Activated naive CD4-positive, alpha-beta T cell treated with anti-CD3 and anti-CD28 coated beads, Interleukin-2, amount 50 U/mL, for 72 hours (primary cell): ENCODE measurements at regions not wholly inside any gene's neighbourhood (a gene's known extent, or its start where the extent isn't known, plus 50 kb on each side); places are given as distances from the start of the nearest gene placed in this dataset.
"Not testable (repeated sequence)": the region's sequence is repeated elsewhere in the genome, so short reads cannot be mapped to it uniquely, and the experiment has no call there.

Experiments
- ATAC-seq, 2 donors: fragments of 150-1000 bp; cut with Tn5 transposase; 2 replicates each; pipeline ENCODE4 v1.10.0; 2021; ENCODE audit warnings: mild to moderate bottlenecking in 2 of 2, moderate library complexity in 2 of 2
- DNase-seq, 2 donors: peaks; one replicate each; pipeline ENCODE4 v3.0.0; 2021 to 2022; ENCODE audit warnings: low spot score in 2 of 2
- H3K27ac Mint-ChIP-seq, 2 donors: one replicate each; pipeline ENCODE4 v1.8.0; 2022; ENCODE audit warnings: mild to moderate bottlenecking in 2 of 2, mixed read lengths in 2 of 2
- H3K36me3 Mint-ChIP-seq, 2 donors: one replicate each; pipeline ENCODE4 v1.8.0; 2022; ENCODE audit warnings: mixed read lengths in 2 of 2
- H3K9me3 Mint-ChIP-seq, 2 donors: one replicate each; pipeline ENCODE4 v1.8.0; 2022; ENCODE audit warnings: mixed read lengths in 2 of 2

DNA sequence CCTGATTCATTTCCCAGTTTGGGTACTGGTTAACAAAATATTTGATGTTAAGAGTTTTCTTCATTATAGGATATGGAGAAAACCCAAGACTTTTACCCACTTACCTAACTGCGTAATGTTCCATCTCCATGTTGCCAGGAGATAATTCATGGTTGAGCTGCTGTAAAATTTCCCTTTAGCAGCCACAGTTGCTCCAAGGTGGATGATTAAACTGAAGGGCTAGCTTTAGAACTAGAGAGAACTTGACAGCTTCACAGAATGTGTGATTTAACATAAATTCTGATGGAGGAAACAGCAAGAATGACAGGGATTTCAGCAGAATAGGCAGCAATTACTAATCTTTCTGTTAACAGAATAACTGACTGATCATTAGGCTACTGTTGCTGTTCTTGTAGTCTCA lies 236.1 kb downstream of the MEF2C start:
- H3K36me3 Mint-ChIP-seq, result no peaks in the 10 kb centered on the region
- ATAC-seq (no peak), DNase-seq (no peak)
- no peaks in the 10 kb centered on the region for H3K9me3 Mint-ChIP-seq
- H3K27ac Mint-ChIP-seq, result no peak overlapping the region

GRCh38 chr5:88644676-88645075 lies 238.3 kb downstream of the MEF2C start:
- ATAC-seq, result no peak
- Mint-ChIP-seq H3K9me3 (no peaks in the 10 kb centered on the region), H3K36me3 (no peaks in the 10 kb centered on the region), H3K27ac (no peak overlapping the region)
- no peak for DNase-seq

- DNase-seq (no peak), ATAC-seq (no peak)
- Mint-ChIP-seq H3K9me3 (no peaks in the 10 kb centered on the region), H3K36me3 (no peaks in the 10 kb centered on the region), H3K27ac (no peak overlapping the region)
Measured at GRCh38 chr5:88643315-88643714, 239.7 kb downstream of the MEF2C start.

- ATAC-seq, result no peak
- no peaks in the 10 kb centered on the region for H3K36me3 Mint-ChIP-seq
- H3K27ac Mint-ChIP-seq, result no peak overlapping the region
- no peak for DNase-seq
- H3K9me3 Mint-ChIP-seq, result no peaks in the 10 kb centered on the region
Measured at GRCh38 chr5:88634014-88634413, 249.0 kb downstream of the MEF2C start.

- peaks cover 0 to 21% of the 10 kb centered on the region in 2 donors for H3K36me3 Mint-ChIP-seq
- DNase-seq, H3K27ac Mint-ChIP-seq, ATAC-seq: not testable (repeated sequence)
- H3K9me3 Mint-ChIP-seq, result peaks cover 11 to 18% of the 10 kb centered on the region in 2 donors
Measured at GRCh38 chr5:88622890-88623289, 260.1 kb downstream of the MEF2C start.

DNA sequence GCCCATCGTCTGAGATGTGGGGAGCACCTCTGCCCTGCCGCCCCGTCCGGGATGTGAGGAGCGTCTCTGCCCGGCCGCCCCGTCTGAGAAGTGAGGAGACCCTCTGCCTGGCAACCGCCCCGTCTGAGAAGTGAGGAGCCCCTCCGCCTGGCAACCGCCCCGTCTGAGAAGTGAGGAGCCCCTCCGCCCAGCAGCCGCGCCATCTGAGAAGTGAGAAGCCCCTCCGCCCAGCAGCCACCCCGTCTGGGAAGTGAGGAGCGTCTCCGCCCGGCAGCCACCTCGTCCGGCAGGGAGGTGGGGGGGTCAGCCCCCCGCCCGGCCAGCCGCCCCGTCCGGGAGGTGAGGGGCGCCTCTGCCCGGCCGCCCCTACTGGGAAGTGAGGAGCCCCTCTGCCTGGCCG lies 267.2 kb downstream of the MEF2C start:
- H3K36me3 Mint-ChIP-seq, ATAC-seq, DNase-seq, H3K27ac Mint-ChIP-seq: not testable (repeated sequence)
- peaks cover 6 to 17% of the 10 kb centered on the region in 2 donors for H3K9me3 Mint-ChIP-seq

GRCh38 chr5:88613051-88613450 lies 269.9 kb downstream of the MEF2C start:
- Mint-ChIP-seq H3K9me3 (peaks cover 0 to 7% of the 10 kb centered on the region in 2 donors), H3K36me3 (no peaks in the 10 kb centered on the region), H3K27ac (no peak overlapping the region)
- ATAC-seq (no peak), DNase-seq (no peak)

DNA sequence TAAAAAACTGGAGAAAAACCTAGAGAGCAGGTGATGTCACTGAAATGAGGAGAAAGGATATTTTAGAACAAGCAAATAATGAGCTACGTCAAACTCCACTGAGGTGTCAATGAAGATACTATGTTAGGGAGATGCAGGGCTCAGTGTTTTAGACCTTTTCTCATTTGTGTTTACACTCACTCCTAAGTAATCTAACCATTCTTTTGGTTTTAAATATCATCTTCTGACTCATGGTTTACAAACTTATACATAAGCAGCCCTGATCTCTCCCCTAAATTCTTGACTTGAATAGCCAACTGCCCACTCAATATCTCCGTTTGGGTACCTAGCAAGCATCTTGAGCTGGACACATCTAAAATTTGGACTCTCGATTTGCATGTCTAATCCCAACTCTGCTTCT lies 272.4 kb downstream of the MEF2C start:
- no peaks in the 10 kb centered on the region for H3K36me3 Mint-ChIP-seq
- no peak for ATAC-seq
- H3K27ac Mint-ChIP-seq, result no peak overlapping the region
- DNase-seq, result no peak
- H3K9me3 Mint-ChIP-seq, result no peaks in the 10 kb centered on the region

GRCh38 chr5:88607492-88607891 lies 275.5 kb downstream of the MEF2C start:
- no peaks in the 10 kb centered on the region for H3K9me3 Mint-ChIP-seq
- H3K27ac Mint-ChIP-seq, result no peak overlapping the region
- no peak for DNase-seq
- no peaks in the 10 kb centered on the region for H3K36me3 Mint-ChIP-seq
- ATAC-seq, result no peak

GRCh38 chr5:88606626-88607025 lies 276.4 kb downstream of the MEF2C start:
- H3K27ac Mint-ChIP-seq, result no peak overlapping the region
- no peak for ATAC-seq
- DNase-seq, result no peak
- H3K36me3 Mint-ChIP-seq, result no peaks in the 10 kb centered on the region
- no peaks in the 10 kb centered on the region for H3K9me3 Mint-ChIP-seq

GRCh38 chr5:88606173-88606572 lies 276.8 kb downstream of the MEF2C start:
- peaks cover 2% of the 10 kb centered on the region in 2 donors for H3K9me3 Mint-ChIP-seq
- H3K36me3 Mint-ChIP-seq, result no peaks in the 10 kb centered on the region
- no peak for ATAC-seq
- no peak overlapping the region for H3K27ac Mint-ChIP-seq
- no peak for DNase-seq

DNA sequence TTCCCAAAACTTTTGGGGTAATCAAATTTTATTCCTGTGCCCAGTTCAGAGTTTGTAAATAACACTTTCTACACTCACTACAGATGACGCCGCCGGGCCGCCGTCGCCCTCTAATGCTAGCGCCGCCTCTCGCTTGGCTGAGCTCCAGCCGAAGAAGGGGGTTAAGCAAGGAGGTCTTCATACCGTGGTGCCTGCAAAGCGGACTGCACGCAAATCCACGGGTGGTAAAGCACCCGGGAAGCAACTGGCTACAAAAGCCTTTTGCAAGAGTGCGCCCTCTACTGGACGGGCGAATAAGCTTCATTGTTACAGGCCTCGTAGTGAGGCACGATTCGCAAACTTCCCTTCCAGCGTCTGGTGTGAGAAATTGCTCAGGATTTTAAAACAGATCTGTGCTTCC lies 280.4 kb downstream of the MEF2C start:
- H3K9me3 Mint-ChIP-seq, result peaks cover 5 to 6% of the 10 kb centered on the region in 2 donors
- H3K36me3 Mint-ChIP-seq, result no peaks in the 10 kb centered on the region
- ATAC-seq (no peak), DNase-seq (peak in 1 of 2 donors; percentile 46)
- no peak overlapping the region for H3K27ac Mint-ChIP-seq

DNA sequence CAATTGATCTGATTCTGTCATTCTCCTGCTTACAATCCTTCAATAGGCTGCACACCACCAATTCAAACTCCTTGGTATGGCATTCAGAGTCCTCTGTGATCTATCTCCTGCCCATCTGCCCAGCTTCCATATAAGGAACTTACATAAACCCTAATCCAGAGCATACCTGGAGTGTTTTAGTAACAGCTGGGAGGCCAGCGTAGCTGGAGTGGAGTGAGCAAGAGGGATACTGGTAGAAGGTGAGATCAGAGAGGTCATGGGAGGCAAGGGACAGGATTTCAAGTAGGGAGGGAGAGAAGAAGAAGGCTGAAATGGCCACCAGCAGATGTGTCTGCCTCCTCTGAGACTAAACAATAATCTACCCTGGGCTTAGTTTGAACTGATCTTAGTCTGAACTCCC lies 288.5 kb downstream of the MEF2C start:
- Mint-ChIP-seq H3K27ac (no peak overlapping the region), H3K36me3 (peaks cover 0 to 1% of the 10 kb centered on the region in 2 donors), H3K9me3 (peaks cover 3 to 8% of the 10 kb centered on the region in 2 donors)
- ATAC-seq, result no peak
- DNase-seq, result no peak

GRCh38 chr5:88588609-88589008 lies 294.4 kb downstream of the MEF2C start:
- DNase-seq (no peak), ATAC-seq (no peak)
- H3K36me3 Mint-ChIP-seq, result peaks cover 6 to 23% of the 10 kb centered on the region in 2 donors
- peaks cover 20 to 24% of the 10 kb centered on the region in 2 donors for H3K9me3 Mint-ChIP-seq
- no peak overlapping the region for H3K27ac Mint-ChIP-seq

- no peak for ATAC-seq
- Mint-ChIP-seq H3K27ac (no peak overlapping the region), H3K36me3 (peaks cover under 1 to 12% of the 10 kb centered on the region in 2 donors), H3K9me3 (peaks cover 10 to 13% of the 10 kb centered on the region in 2 donors)
- no peak for DNase-seq
Measured at GRCh38 chr5:88583471-88583870, 299.5 kb downstream of the MEF2C start.

- no peaks in the 10 kb centered on the region for H3K9me3 Mint-ChIP-seq
- ATAC-seq (no peak), DNase-seq (no peak)
- no peaks in the 10 kb centered on the region for H3K36me3 Mint-ChIP-seq
- no peak overlapping the region for H3K27ac Mint-ChIP-seq
Measured at GRCh38 chr5:88558366-88558765, 289.7 kb upstream of the TMEM161B start.

DNA sequence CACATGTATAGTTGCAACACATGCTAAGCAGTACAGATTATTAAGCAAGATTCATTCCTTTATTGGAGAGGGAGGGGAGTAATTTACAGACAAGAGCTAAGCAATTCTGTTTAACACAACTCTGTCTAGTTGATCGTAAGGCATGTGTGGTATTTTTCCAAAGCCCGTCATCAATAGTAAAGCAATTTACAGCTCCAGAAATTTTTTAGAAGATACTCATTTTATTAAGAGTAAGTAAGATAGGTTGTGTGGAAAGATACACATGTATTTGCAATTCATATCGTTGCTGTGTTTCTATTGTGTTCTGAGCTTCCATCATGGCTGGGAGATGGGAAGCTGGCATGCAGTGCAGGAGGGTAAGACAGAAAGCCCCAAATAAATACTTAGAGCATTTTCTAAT lies 289.2 kb upstream of the TMEM161B start:
- DNase-seq, result no peak
- H3K27ac Mint-ChIP-seq, result no peak overlapping the region
- no peak for ATAC-seq
- H3K9me3 Mint-ChIP-seq, result no peaks in the 10 kb centered on the region
- H3K36me3 Mint-ChIP-seq, result no peaks in the 10 kb centered on the region

DNA sequence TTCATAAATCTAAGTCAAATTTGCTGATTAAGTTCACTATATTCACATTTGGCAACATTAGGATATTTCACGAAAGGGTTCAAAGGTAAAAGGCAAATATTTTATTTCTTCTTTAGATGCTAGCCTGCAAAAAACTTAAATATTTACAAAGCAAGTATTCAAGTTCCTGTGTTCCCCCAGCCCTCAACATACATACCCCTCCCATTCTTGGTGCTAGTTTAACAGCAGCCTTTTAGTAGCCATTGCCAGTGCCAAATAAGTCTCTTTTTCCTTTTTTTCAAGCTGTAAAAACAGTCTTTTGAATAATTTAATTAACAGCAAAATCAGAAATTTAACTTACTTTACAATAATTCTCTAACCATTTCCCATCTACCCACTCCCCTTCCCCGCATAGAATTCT lies 288.5 kb upstream of the TMEM161B start:
- no peaks in the 10 kb centered on the region for H3K9me3 Mint-ChIP-seq
- no peak overlapping the region for H3K27ac Mint-ChIP-seq
- no peak for ATAC-seq
- no peak for DNase-seq
- no peaks in the 10 kb centered on the region for H3K36me3 Mint-ChIP-seq

DNA sequence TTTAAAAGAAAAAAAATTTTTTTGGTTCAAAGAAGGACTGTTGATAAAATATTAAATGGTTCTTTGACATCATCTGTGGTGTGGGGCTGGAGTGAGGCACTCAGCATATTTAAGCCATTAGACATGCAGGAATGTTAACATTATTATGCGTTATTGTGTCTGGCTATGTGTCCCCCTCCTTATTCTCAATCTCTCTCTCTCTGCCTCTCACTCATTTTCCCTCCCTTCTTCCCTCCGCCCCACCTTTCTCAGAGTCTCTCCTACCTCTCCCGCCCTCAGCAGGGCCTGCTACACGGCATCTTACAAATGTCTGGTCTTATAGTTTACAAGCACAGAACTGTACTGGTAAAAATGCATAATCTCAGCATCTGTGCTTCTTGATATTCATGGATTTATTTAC lies 287.8 kb upstream of the TMEM161B start:
- H3K27ac Mint-ChIP-seq, result no peak overlapping the region
- H3K36me3 Mint-ChIP-seq, result no peaks in the 10 kb centered on the region
- no peaks in the 10 kb centered on the region for H3K9me3 Mint-ChIP-seq
- DNase-seq (no peak), ATAC-seq (no peak)
